NCI-H748 treated with DMSO at 0.1 percent for 48 hours (cell line): ENCODE measurements at regions not wholly inside any gene's neighbourhood (a gene's known extent, or its start where the extent isn't known, plus 50 kb on each side); places are given as distances from the start of the nearest gene placed in this dataset.
"Not testable (repeated sequence)": the region's sequence is repeated elsewhere in the genome, so short reads cannot be mapped to it uniquely, and the experiment has no call there.

ENCODE experiments used
- DNase-seq: peaks from one replicate; lab custom pipeline; 2025; lab: John Stamatoyannopoulos, UW

- no peak for DNase-seq
Observed at GRCh38 chr4:20196476-20196875, 55.2 kb upstream of the SLIT2 start.

DNA sequence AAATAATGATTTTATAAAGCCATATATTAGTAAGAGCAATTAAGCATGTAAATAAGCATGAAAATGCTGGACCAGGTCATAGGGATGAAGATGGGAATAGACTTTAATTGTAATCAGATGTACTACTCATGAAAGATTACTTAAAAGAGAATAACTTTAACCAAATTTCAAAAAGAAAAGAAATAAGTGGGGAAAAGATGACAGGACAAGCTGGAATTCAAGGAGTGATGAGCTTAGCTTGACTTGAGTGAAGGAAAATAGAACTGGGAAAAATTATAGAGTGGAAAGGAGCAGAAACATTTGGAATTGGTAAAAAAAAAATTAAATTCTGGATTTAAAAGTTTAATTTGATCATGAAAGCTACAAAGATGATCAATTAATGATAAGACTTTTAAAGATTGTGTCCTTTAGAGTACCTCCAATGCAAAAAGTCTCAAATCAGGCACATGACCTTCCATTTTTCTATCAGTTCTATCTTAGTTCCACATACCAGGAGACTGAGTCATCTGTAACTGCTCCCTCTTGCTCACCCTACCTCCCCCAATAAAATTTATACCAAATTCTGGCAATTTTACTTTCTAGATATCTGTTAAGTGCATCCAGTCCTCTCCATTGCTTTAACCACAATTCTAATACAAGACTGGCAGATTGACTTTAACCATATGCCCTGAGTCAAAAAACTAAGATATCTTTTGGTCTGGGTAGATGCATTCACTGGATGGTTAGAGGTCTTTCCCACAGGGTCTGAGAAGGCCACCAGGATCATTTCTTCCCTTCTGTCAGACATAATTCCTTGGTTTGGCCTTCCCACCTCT, 56.4 kb upstream of the SLIT2 start:
- DNase-seq: no peak

DNA sequence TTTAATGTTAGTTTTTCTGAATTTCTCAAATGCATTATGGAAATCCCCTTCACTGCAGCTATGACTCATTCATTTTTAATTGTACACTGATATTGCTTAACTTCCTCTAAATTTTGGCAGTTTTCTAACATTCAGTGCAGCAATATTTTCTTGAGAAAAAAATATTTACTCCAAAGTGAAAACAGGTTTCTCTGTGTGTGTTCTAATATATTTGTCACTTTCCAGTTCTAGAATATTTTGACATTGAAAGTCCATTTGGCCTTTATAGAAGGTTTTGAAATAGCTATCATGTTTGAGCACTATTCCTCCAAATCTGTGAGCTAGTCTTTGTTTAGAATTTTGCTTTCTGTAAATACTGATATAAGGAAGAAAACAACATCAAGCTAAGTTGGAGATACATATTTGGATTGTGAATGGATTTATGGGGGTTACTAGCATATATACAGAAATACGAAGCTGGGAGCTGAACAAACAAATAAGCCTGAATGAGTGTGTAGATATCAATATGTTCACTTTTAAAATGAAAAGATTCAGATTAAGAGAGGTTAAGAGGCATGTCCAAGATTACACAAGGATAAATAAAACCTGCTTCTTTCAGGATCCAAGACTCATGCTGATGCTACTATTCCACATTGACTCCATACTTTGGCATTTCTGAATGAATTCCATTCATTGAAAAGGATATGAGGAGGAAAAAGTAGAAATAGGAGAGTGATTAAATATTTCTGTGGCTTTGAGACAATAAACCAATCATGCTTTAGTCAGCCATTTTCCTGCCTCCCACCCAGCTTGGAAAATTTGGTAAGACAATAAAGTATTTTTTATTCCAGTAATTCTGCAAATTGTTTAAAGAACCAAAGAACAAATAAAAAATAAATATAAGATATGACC, 57.3 kb upstream of the SLIT2 start:
- DNase-seq: no peak

DNA sequence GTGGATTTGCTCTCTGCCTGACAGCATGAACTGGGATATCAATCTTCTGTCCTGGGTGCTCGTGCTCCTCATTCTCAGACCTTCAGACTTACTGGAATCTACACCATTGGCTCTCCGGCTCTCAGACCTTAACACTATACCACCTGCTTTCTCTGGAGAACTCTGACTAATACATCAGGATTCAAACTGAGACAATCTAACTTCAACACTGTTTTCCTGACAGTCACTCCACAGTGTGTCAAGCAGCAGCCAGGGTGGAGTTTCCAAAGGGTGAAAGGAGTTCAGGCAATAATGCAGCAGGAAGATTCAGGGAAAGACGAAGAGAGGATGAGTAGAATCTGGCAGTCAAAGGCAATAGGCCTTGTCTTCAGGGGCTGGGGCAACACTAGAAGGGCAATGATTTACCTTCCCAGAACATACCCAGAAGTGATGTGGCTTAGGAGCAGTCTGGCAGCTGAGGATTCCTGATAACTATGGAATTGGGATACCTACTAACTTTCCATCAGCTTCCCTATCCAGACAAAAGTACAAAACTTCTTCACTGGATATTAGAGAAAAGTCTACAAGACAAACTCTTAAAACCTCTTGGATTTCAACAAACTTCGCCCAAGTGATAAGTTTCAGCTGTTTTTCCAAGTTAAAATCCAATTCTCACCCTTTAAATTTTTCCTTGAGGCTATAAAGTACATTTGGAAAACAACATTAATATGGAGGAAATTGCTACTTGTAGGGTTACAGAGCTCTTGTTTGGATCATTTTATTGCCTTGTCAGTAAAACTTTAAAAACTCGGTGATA, 58.4 kb upstream of the SLIT2 start:
- DNase-seq: no peak

GRCh38 chr4:20192736-20193135, 59.0 kb upstream of the SLIT2 start:
- DNase-seq: no peak

DNA sequence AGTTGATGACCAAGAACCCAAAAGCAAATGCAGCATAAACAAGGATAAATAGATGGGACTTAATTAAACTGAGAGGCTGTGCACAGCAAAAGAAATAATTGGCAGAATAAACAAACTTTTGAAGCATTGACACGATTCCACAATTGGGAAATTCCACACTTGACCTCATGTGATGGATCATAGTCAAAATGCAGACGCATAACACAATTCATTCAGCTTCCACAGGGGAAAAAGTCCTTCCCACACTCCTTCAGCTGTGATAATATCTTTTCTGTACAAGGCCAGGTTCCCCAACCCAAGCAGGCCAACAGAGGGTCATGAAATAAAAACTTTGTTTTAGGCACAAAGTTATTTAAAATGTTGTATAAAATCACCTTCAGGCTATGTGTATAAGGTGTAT, 66.6 kb upstream of the SLIT2 start:
- no peak for DNase-seq

DNA sequence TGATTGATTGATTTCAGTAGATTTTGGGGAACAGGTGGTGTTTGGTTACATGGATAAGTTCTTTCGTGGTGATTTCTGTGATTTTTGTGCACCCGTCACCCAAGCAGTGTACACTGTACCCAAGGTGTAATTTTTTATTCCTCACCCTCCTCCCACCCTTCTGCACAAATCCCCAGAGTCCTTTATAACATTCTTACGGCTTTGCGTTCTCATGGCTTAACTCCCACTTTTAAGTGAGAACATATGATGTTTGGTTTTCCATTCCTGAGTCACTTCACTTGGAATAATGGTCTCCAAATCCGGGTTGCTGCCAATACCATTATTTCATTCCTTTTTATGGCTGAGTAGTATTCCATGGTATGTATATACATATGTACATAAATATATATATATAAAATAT, 68.6 kb upstream of the SLIT2 start:
- not testable (repeated sequence) for DNase-seq

- DNase-seq: no peak
Observed at GRCh38 chr4:20181926-20182325, 69.8 kb upstream of the SLIT2 start.

GRCh38 chr4:20180509-20180908, 71.2 kb upstream of the SLIT2 start:
- no peak for DNase-seq

GRCh38 chr4:20178902-20179576, 72.7 kb upstream of the SLIT2 start:
- DNase-seq: no peak

GRCh38 chr4:20176881-20177280, 74.8 kb upstream of the SLIT2 start:
- no peak for DNase-seq

GRCh38 chr4:20172070-20172760, 79.5 kb upstream of the SLIT2 start:
- no peak for DNase-seq

GRCh38 chr4:20166544-20166943, 85.2 kb upstream of the SLIT2 start:
- no peak for DNase-seq

DNA sequence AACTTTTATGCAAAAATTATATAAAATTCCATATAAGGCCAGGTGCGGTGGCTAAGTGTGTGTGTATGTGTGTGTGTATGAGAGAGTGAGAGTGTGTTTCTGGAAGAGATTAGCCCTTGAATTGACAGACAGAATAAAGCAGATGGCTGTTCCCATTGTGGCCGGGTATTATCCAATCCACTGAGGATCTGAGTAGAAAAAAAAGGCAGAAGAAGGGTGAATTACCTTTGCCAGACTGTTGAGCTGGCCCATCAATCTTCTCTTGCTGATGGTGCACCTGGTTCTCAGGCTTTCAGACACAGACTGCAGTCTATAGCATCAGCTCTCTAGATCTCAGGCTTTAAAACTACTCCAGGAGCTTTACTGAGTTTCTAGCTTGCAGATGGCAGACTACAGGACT, 92.2 kb upstream of the SLIT2 start:
- no peak for DNase-seq

DNA sequence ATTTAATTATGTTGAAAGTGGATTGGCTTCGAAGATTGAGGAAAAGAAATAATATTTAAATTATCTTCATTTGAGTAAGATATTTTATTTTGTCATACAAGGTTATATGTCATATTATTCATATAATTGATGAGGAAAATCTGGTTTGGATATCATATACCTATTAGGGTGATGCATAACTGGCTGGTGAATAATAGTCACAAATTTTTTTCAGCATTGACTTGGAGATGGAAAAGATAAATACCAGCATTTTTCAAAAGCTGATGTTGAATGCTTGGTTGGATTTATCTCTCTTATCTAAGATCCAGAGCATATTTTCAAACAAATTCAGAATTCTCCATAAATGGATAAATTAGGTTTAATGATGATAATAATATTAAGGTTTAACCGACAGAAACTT, 93.5 kb upstream of the SLIT2 start:
- DNase-seq: no peak

GRCh38 chr4:20151436-20151835, 100.3 kb upstream of the SLIT2 start:
- no peak for DNase-seq

DNA sequence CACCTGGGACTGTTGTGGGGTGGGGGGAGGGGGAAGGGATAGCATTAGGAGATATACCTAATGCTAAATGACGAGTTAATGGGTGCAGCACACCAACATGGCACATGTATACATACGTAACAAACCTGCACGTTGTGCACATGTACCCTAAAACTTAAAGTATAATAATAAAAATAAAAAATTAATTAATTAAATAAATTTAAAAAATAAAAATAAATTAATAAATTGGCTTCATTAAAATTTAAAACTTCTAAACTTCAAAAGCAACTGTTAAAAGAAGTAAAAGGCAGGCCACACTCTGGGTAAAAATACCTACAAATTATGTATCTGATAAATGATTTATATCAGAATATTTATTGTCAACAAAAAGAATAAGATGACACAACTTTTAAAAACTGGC, 102.6 kb upstream of the SLIT2 start:
- not testable (repeated sequence) for DNase-seq

DNA sequence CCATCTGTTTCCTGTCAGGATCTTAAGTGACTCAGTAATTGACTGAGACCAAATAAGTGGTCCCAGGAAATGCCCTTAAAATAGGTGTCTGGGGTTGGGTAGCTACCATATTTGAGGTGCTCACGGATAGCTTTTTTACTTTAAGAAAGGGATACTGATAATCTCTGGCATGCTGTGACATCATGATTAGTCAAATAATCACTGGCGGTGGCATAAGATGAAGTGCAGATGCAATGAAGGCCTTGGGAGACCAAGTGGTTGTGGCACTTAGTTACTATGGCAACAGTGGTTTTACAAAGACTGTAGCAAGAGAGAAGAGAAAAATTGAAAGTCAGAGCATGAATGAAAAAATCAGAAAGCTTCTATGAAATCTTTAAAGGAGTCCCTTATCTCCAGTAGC, 114.5 kb upstream of the SLIT2 start:
- no peak for DNase-seq

- DNase-seq: no peak
Observed at GRCh38 chr4:20127626-20128025, 124.1 kb upstream of the SLIT2 start.

- no peak for DNase-seq
Observed at GRCh38 chr4:20126906-20127305, 124.8 kb upstream of the SLIT2 start.

DNA sequence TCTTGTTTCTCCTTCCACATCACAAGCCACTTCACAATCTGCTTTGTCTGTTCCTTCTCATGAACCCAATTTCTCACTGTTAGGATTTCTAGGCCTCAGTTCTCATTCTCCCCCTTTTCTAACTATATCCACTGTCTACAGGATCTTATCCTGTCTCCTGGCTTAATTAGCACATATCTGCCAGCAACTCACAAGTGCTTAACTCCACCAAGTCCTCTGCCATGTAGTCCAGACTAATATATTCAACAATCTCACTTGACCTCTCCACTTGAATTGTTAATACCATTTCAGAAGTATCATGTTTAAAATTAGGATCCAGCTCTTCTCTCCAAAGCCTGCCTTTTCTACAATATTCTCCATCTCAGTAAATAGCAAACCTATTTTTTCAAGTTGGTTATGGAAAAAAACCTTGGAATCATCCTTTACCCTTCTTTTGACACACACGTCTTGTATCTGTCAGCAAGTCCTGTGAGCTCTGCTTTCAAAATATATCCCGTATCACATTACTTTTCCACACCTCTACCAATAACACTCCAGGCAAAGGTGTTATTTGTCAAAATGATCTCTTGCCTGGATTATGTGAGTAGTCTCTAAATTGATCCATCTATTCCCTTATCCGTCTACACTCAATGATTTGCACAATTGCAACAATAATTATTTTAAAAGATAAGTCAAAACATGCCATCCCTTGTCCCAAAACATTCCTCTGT, 127.2 kb upstream of the SLIT2 start:
- DNase-seq: no peak
